Stomach (tissue), 8 donors: ENCODE measurements at regions not wholly inside any gene's neighbourhood (a gene's known extent, or its start where the extent isn't known, plus 50 kb on each side); places are given as distances from the start of the nearest gene placed in this dataset.

Experiments
- DNase-seq, 2 donors: peaks; one replicate each; pipeline versions ENCODE4 v3.0.0 to v3.0.0-alpha.2; 2013 to 2019
- H3K27ac ChIP-seq, 5 donors: fragments of 200-600 bp in 4 of 5; sonication (generic) in 4 of 5; one replicate each; pipeline ENCODE4 v1.5.1; 2013 to 2019; ENCODE audit warnings: mild to moderate bottlenecking in 1 of 5, moderate library complexity in 1 of 5
- H3K27me3 ChIP-seq, 3 donors: fragments of 200-600 bp; sonication (generic); one replicate each; pipeline ENCODE4 v1.5.1; 2017 to 2019; ENCODE audit warnings: mixed run types in 1 of 3
- H3K36me3 ChIP-seq, 4 donors: fragments of 200-600 bp; sonication (generic); 1 replicate in 3 of 4; 2 replicates in 1 of 4; pipeline ENCODE4 v1.5.1; 2016 to 2019
- H3K4me1 ChIP-seq, 4 donors: fragments of 200-600 bp; sonication (generic); one replicate each; pipeline ENCODE4 v1.5.1; 2016 to 2019
- H3K4me3 ChIP-seq, 4 donors: fragments of 200-600 bp; sonication (generic) in 3 of 4; one replicate each; pipeline ENCODE4 v1.5.1; 2016 to 2019; ENCODE audit warnings: mild to moderate bottlenecking in 1 of 4
- H3K9me3 ChIP-seq, 4 donors: fragments of 200-600 bp; sonication (generic); one replicate each; pipeline ENCODE4 v1.5.1; 2016 to 2019
- EP300 ChIP-seq: sonication (generic); formaldehyde crosslinking; IDR thresholded peaks from one replicate; pipeline ENCODE4 v1.6.1; 2017; ENCODE audit warnings: antibody characterized with exemption
- POLR2A ChIP-seq, 4 donors: fragments of 450-650 bp; IDR thresholded peaks; one replicate each; pipeline ENCODE4 v1.6.1; 2016; ENCODE audit warnings: antibody characterized with exemption in 4 of 4, control low read depth in 2 of 4, mild to moderate bottlenecking in 1 of 4, moderate library complexity in 1 of 4
- POLR2AphosphoS5 ChIP-seq, 3 donors: sonication (generic); formaldehyde crosslinking; IDR thresholded peaks; one replicate each; pipeline ENCODE4 v1.6.1; 2016; ENCODE audit warnings: antibody characterized with exemption in 3 of 3
- WGBS, 5 donors: extraction: QIAGEN DNeasy Blood & Tissue Kit in 3 of 5; methylation state at CpG; one replicate each; pipeline versions ENCODE4 v1.1.5 to v1.1.7; 2013 to 2018; 5-methylcytosine and 5-hydroxymethylcytosine counted together
- intact Hi-C: fragments of 100-400 bp; cut with DNase I; formaldehyde crosslinking; loops from one replicate; pipeline ENCODE4 v1.15.1; 2023; ENCODE audit warnings: low total_unique reads
- TF ChIP-seq, protein P1 (sequence below), 7 experiments: fragments of 450-650 bp in 4 of 7; fragments of 200-600 bp in 3 of 7; sonication (generic) in 3 of 7; IDR thresholded peaks; one replicate each; pipeline ENCODE4 v1.5.1; 2016 to 2019; ENCODE audit warnings: antibody characterized with exemption in 7 of 7, control low read depth in 2 of 7, mild to moderate bottlenecking in 1 of 7
- donor health status: healthy with polysubstance abuse.
- donor health status: Bipolar disorder and iron deficiency.
- donor health status: healthy.

DNA sequence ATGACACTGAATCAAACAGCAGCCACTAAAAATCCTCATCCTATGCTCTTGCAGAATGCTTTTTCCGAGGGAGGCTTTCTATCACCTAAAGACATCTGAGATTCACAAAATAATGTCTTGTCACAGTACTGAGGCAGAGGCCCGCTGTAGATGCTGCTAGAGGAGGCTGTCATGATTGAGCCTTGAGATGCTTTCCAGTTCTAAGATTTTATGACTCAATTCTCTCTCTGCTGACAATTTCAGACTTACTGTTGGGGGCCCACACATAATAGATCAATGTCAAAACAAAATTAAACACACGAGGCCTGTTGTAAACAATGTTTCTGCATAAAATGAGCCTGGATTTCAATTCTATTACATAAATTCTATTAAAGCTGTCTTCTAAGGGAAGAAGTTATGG is 132.7 kb upstream of the ARL4C start:
- 64 to 79% (median 69%) methylated on average over 3 of the region's 3 CpGs for WGBS, 5 donors
- no peak for TF ChIP-seq EP300
- no peak for TF ChIP-seq POLR2AphosphoS5 (IDR thresholded peaks at IDR 0.05)
- no peak for TF ChIP-seq POLR2A (IDR thresholded peaks at IDR 0.05)
- TF ChIP-seq, protein P1, sequence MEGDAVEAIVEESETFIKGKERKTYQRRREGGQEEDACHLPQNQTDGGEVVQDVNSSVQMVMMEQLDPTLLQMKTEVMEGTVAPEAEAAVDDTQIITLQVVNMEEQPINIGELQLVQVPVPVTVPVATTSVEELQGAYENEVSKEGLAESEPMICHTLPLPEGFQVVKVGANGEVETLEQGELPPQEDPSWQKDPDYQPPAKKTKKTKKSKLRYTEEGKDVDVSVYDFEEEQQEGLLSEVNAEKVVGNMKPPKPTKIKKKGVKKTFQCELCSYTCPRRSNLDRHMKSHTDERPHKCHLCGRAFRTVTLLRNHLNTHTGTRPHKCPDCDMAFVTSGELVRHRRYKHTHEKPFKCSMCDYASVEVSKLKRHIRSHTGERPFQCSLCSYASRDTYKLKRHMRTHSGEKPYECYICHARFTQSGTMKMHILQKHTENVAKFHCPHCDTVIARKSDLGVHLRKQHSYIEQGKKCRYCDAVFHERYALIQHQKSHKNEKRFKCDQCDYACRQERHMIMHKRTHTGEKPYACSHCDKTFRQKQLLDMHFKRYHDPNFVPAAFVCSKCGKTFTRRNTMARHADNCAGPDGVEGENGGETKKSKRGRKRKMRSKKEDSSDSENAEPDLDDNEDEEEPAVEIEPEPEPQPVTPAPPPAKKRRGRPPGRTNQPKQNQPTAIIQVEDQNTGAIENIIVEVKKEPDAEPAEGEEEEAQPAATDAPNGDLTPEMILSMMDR (IDR thresholded peaks at IDR 0.05): no peak
- no peaks in the 10 kb centered on the region for H3K36me3 ChIP-seq
- intact Hi-C loops: no loop called here
- peaks cover 0 to 6% (median 0%) of the 10 kb centered on the region in 3 donors for H3K27me3 ChIP-seq
- peaks cover 0 to 20% (median 12%) of the 10 kb centered on the region in 4 donors for H3K4me1 ChIP-seq
- H3K4me3 ChIP-seq: no peak overlapping the region
- no peaks in the 10 kb centered on the region for H3K9me3 ChIP-seq
- no peak overlapping the region for H3K27ac ChIP-seq
- DNase-seq: no peak

DNA sequence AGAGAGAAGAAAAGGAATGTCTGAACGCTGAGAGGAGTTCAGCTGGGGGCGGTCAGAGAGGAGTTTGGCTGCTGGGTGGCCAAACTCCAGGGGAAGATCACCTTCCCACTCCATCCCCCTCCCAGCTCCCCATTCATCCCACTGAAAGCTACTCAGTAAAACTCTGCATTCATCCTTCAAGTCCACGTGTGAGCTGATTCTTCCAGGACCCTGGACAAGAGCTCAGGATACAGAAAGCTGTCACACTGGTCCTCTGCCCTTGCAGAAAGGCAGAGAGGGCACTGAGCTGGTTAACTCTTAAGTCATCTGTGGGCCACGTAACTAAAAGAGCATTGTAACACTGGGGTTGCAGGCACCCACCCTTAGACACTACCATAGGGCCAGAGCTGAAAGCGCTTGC is 132.1 kb upstream of the ARL4C start:
- Histone ChIP-seq H3K27ac (no peak overlapping the region), H3K9me3 (no peaks in the 10 kb centered on the region), H3K36me3 (no peaks in the 10 kb centered on the region), H3K4me3 (no peak overlapping the region), H3K4me1 (peaks cover 0 to 20% (median 12%) of the 10 kb centered on the region in 4 donors), H3K27me3 (peaks cover 0 to 6% (median 0%) of the 10 kb centered on the region in 3 donors)
- WGBS, 5 donors: 60 to 87% (median 74%) methylated on average over 5 of the region's 5 CpGs
- intact Hi-C loops: no loop called here
- DNase-seq: peak in 1 of 2 donors; percentile 21
- TF ChIP-seq POLR2A (IDR thresholded peaks at IDR 0.05): no peak
- TF ChIP-seq POLR2AphosphoS5 (IDR thresholded peaks at IDR 0.05): no peak
- TF ChIP-seq, protein P1 (IDR thresholded peaks at IDR 0.05): no peak
- TF ChIP-seq EP300: no peak

DNA sequence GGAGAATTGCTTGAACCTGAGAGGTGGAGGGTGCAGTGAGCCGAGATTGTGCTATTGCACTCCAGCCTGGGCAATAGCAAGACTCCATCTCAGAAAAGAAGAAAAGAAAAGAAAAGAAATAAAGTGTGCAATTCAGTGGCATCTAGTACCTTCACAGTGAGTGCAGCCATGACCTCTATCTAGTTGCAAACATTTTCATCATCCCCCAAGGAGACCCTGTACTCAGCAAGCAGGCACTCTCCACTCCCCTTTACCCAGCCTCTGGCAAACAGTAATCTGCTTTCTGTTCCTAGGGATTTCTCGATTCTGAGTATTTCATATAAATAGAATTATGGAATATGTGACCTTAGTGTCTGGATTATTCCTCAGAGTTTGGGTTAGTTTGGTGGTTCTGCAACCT is 130.4 kb upstream of the ARL4C start:
- no peaks in the 10 kb centered on the region for H3K9me3 ChIP-seq
- H3K36me3 ChIP-seq: no peaks in the 10 kb centered on the region
- TF ChIP-seq, protein P1 (IDR thresholded peaks at IDR 0.05): no peak
- TF ChIP-seq POLR2AphosphoS5 (IDR thresholded peaks at IDR 0.05): no peak
- no peak for TF ChIP-seq EP300
- no peak for TF ChIP-seq POLR2A (IDR thresholded peaks at IDR 0.05)
- peaks cover 0 to 20% (median 12%) of the 10 kb centered on the region in 4 donors for H3K4me1 ChIP-seq
- intact Hi-C loops: no loop called here
- no peak overlapping the region for H3K27ac ChIP-seq
- peaks cover 0 to 6% (median 0%) of the 10 kb centered on the region in 3 donors for H3K27me3 ChIP-seq
- WGBS, 5 donors: 57 to 87% (median 84%) methylated on average over 2 of the region's 2 CpGs
- no peak for DNase-seq
- no peak overlapping the region for H3K4me3 ChIP-seq

DNA sequence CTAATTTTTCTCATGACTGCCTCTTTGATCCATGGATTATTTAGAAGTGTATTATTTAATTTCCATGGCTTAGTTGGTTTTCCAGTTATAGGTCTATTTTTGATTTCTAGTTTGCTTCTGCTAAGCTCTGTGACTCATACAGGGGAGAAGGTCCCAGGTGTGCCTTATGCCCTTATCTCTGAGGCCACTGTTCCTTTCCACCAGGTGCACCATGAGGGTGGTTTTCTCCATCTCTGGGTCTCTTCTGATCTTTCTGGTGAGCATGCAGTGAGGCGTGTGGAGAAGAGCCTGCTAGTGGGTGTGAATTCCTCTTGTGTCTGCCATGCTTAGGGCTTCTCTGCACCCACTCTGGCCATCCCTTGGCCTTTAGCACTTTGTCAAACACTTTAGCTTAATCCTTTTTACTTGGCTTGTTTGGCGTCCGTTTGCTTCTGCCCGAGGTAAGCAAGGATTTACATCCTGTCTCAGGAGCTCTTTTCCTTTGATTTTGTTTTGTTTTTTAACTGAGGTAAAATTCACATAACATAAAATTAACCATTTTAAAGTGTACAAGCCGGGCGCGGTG is 129.8 kb upstream of the ARL4C start:
- DNase-seq: no peak
- intact Hi-C loops: no loop called here
- peaks cover 0 to 6% (median 0%) of the 10 kb centered on the region in 3 donors for H3K27me3 ChIP-seq
- H3K4me1 ChIP-seq: peaks cover 0 to 20% (median 12%) of the 10 kb centered on the region in 4 donors
- no peak overlapping the region for H3K4me3 ChIP-seq
- no peaks in the 10 kb centered on the region for H3K36me3 ChIP-seq
- H3K9me3 ChIP-seq: no peaks in the 10 kb centered on the region
- 74 to 92% (median 80%) methylated on average over 7 of the region's 7 CpGs for WGBS, 5 donors
- H3K27ac ChIP-seq: no peak overlapping the region
- no peak for TF ChIP-seq POLR2AphosphoS5 (IDR thresholded peaks at IDR 0.05)
- TF ChIP-seq, protein P1 (IDR thresholded peaks at IDR 0.05): no peak
- no peak for TF ChIP-seq EP300
- TF ChIP-seq POLR2A (IDR thresholded peaks at IDR 0.05): no peak
